PC-9 (cell line): ENCODE measurements at regions not wholly inside any gene's neighbourhood (a gene's known extent, or its start where the extent isn't known, plus 50 kb on each side); places are given as distances from the start of the nearest gene placed in this dataset.

ENCODE experiments used
- CTCF ChIP-seq: fragments of 200-600 bp; sonication (generic); conservative IDR thresholded peaks from 2 replicates; pipeline ENCODE4 v1.6.1; 2017; ENCODE audit warnings: mixed run types, antibody characterized with exemption, mild to moderate bottlenecking, moderate library complexity
- EZH2 ChIP-seq: fragments of 200-600 bp; sonication (generic); IDR thresholded peaks from 2 replicates; pipeline ENCODE4 v1.8.0; 2017; ENCODE audit warnings: antibody characterized with exemption, low read depth

GRCh38 chr1:191151321-191151807 is 673.7 kb upstream of the BRINP3 start:
- TF ChIP-seq CTCF = no peak
- TF ChIP-seq EZH2 = no peak
